Body of pancreas (tissue), 4 donors: ENCODE measurements at regions not wholly inside any gene's neighbourhood (a gene's known extent, or its start where the extent isn't known, plus 50 kb on each side); places are given as distances from the start of the nearest gene placed in this dataset.

ENCODE experiments used
- ATAC-seq: fragments of 150-250 bp; one replicate; pipeline ENCODE4 v1.9.1; 2016
- DNase-seq, 4 donors: peaks; one replicate each; pipeline ENCODE4 v3.0.0-alpha.2; 2019
- H3K27ac ChIP-seq, 4 donors: fragments of 200-600 bp; sonication (generic); 1 replicate in 3 of 4; 2 replicates in 1 of 4; pipeline versions ENCODE4 v1.5.1 to v1.6.1; 2016 to 2019; ENCODE audit warnings: mild to moderate bottlenecking in 1 of 4, mixed read lengths in 1 of 4, moderate library complexity in 1 of 4
- H3K27me3 ChIP-seq, 2 donors: fragments of 200-600 bp; sonication (generic); one replicate each; pipeline ENCODE4 v1.6.0; 2016; ENCODE audit warnings: mild to moderate bottlenecking in 1 of 2
- H3K36me3 ChIP-seq, 2 donors: fragments of 200-600 bp; sonication (generic); replicated peaks in 1 of 2; 2 replicates each; pipeline ENCODE4 v1.5.1; 2016; ENCODE audit warnings: low read depth in 2 of 2; ENCODE audit not compliant: insufficient read depth in 1 of 2
- H3K4me1 ChIP-seq: fragments of 200-600 bp; sonication (generic); one replicate; pipeline ENCODE4 v1.6.0; 2016
- H3K4me3 ChIP-seq, 2 donors: fragments of 200-600 bp; sonication (generic); 1 replicate in 1 of 2; 2 replicates in 1 of 2; pipeline ENCODE4 v1.5.1; 2016 to 2019
- H3K9me3 ChIP-seq, 3 donors: fragments of 200-600 bp; sonication (generic); 1 replicate in 2 of 3; 2 replicates in 1 of 3; pipeline ENCODE4 v1.5.1; 2016
- POLR2A ChIP-seq, 3 donors: fragments of 450-650 bp; IDR thresholded peaks; one replicate each; pipeline ENCODE4 v1.6.1; 2016; ENCODE audit warnings: antibody characterized with exemption in 3 of 3, mild to moderate bottlenecking in 2 of 3
- WGBS, 2 donors: methylation state at CpG; one replicate each; pipeline ENCODE4 v1.1.5; 2017; 5-methylcytosine and 5-hydroxymethylcytosine counted together
- intact Hi-C: fragments of 100-400 bp; cut with DNase I; formaldehyde crosslinking; loops from one replicate; pipeline ENCODE4 v1.15.1; 2023
- TF ChIP-seq, protein P1 (sequence below), 7 experiments: fragments of 450-650 bp in 4 of 7; fragments of 200-600 bp in 3 of 7; sonication (generic) in 3 of 7; IDR thresholded peaks; one replicate each; pipeline ENCODE4 v1.5.1; 2016 to 2019; ENCODE audit warnings: antibody characterized with exemption in 7 of 7

DNA sequence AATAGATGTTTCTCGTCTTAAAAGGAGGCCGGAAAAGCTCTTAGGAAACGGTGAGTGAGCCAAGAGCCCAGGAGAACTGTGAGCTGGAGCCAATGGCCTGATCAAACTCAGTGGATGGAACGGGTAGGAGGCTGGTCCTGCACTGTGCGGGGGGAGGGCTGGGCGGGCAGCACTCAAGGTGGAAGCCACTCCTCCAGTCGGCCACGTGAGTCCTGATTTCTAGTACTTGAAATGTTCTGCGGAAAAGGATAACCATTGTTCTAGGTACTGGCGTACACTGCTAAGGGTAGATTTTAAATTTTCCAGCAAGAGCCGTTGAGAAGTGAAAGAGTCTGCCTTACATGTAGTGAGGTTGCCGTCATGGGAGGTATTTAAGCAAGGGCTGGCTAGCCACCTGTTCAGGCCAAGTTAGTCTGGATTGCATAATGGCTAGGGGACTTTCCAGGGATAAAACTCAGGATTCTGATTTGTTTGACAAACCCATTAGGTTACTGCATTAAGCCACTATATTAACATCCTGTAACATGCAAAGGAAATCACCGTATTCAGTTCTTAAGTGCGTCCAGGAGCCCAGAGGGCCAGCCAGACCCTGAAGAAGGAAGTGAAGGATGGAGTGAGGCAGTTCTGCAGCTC is 51.3 kb upstream of the ODC1 start:
- Histone ChIP-seq H3K27ac (no peak overlapping the region), H3K36me3 (no peaks in the 10 kb centered on the region), H3K27me3 (no peaks in the 10 kb centered on the region), H3K9me3 (no peaks in the 10 kb centered on the region), H3K4me1 (no peaks in the 10 kb centered on the region), H3K4me3 (no peak overlapping the region)
- ATAC-seq: no peak
- no peak for DNase-seq
- TF ChIP-seq, protein P1, sequence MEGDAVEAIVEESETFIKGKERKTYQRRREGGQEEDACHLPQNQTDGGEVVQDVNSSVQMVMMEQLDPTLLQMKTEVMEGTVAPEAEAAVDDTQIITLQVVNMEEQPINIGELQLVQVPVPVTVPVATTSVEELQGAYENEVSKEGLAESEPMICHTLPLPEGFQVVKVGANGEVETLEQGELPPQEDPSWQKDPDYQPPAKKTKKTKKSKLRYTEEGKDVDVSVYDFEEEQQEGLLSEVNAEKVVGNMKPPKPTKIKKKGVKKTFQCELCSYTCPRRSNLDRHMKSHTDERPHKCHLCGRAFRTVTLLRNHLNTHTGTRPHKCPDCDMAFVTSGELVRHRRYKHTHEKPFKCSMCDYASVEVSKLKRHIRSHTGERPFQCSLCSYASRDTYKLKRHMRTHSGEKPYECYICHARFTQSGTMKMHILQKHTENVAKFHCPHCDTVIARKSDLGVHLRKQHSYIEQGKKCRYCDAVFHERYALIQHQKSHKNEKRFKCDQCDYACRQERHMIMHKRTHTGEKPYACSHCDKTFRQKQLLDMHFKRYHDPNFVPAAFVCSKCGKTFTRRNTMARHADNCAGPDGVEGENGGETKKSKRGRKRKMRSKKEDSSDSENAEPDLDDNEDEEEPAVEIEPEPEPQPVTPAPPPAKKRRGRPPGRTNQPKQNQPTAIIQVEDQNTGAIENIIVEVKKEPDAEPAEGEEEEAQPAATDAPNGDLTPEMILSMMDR (IDR thresholded peaks at IDR 0.05): no peak
- no peak for TF ChIP-seq POLR2A (IDR thresholded peaks at IDR 0.05)
- 83 to 86% methylated on average over 14 of the region's 14 CpGs for WGBS, 2 donors
- intact Hi-C loops: no loop called here

DNA sequence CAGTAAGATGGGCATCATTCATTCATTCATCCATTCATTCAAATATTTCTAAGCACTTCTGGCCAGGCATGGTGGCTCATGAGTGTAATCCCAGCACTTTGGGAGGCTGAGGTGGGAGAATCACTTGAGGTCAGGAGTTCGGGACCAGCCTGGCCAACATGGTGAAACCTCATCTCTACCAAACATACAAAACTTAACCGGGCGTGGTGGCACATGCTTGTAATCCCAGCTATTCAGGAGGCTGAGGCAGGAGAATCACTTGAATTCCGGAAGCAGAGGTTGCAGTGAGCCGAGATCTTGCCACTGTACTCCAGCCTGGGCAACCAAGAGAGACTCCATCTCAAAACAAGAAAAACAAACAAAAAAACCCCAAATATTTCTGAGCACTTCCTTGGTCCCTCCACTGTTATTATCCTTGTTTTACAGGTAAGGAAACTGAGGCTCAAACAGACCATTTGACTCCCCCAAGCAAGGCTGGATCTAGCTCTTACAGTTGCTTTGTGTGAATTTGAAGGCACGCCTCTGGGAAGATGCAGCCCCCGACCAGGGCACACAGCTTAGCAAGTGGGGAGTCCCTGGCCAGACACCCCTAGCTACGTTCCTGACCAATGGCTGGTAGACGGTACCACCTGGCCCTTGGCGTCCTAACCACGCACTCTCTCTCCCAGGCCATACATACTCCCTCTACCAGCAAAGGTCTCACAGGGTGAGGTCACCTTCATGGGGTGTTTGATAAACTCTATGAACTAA is 50.6 kb upstream of the ODC1 start:
- TF ChIP-seq, protein P1 (IDR thresholded peaks at IDR 0.05): no peak
- no peak for TF ChIP-seq POLR2A (IDR thresholded peaks at IDR 0.05)
- intact Hi-C loops: no loop called here
- ATAC-seq (no peak), DNase-seq (no peak)
- no peak overlapping the region for H3K27ac ChIP-seq
- H3K27me3 ChIP-seq: no peaks in the 10 kb centered on the region
- H3K9me3 ChIP-seq: no peaks in the 10 kb centered on the region
- no peaks in the 10 kb centered on the region for H3K4me1 ChIP-seq
- no peak overlapping the region for H3K4me3 ChIP-seq
- 84 to 94% methylated on average over 11 of the region's 11 CpGs for WGBS, 2 donors
- H3K36me3 ChIP-seq: no peaks in the 10 kb centered on the region
